Mesenchymal stem cell (in vitro differentiated cells and primary cell): ENCODE measurements at regions not wholly inside any gene's neighbourhood (a gene's known extent, or its start where the extent isn't known, plus 50 kb on each side); places are given as distances from the start of the nearest gene placed in this dataset.

Experiments used
- DNase-seq: peaks from one replicate; pipeline ENCODE4 v3.0.0-alpha.2; 2013
- H2AFZ ChIP-seq: one replicate; pipeline ENCODE4 v1.6.1; 2013; ENCODE audit warnings: low read depth, mild to moderate bottlenecking, control low read depth, inconsistent platforms, low read length, moderate library complexity
- H2AK5ac ChIP-seq: 2 replicates; pipeline ENCODE4 v1.6.1; 2013; ENCODE audit warnings: low read length, moderate library complexity, mild to moderate bottlenecking, inconsistent platforms; ENCODE audit not compliant: severe bottlenecking
- H2BK120ac ChIP-seq: one replicate; pipeline ENCODE4 v1.6.1; 2013; ENCODE audit warnings: low read depth, mild to moderate bottlenecking, inconsistent platforms, low read length, moderate library complexity
- H2BK12ac ChIP-seq, 2 experiments: one replicate each; pipeline ENCODE4 v1.6.1; 2013; ENCODE audit warnings: inconsistent platforms in 2 of 2, low read length in 2 of 2, mild to moderate bottlenecking in 2 of 2, moderate library complexity in 2 of 2, control low read depth in 1 of 2
- H2BK15ac ChIP-seq: one replicate; pipeline ENCODE4 v1.6.1; 2013; ENCODE audit warnings: mild to moderate bottlenecking, low read depth, inconsistent platforms; ENCODE audit not compliant: poor library complexity, severe bottlenecking
- H2BK5ac ChIP-seq: 2 replicates; pipeline ENCODE4 v1.6.1; 2013; ENCODE audit warnings: low read depth, mild to moderate bottlenecking, low read length, control low read depth, inconsistent platforms; ENCODE audit not compliant: poor library complexity, severe bottlenecking
- H3K14ac ChIP-seq, 2 experiments: one replicate each; pipeline ENCODE4 v1.6.1; 2013; ENCODE audit warnings: inconsistent platforms in 2 of 2, low read length in 2 of 2, control low read depth in 1 of 2, mild to moderate bottlenecking in 1 of 2, moderate library complexity in 1 of 2
- H3K18ac ChIP-seq, 2 experiments: one replicate each; pipeline ENCODE4 v1.6.1; 2013; ENCODE audit warnings: inconsistent platforms in 2 of 2, low read length in 2 of 2, control low read depth in 1 of 2, low read depth in 1 of 2, mild to moderate bottlenecking in 1 of 2
- H3K23ac ChIP-seq, 2 experiments: one replicate each; pipeline ENCODE4 v1.6.1; 2013; ENCODE audit warnings: inconsistent platforms in 2 of 2, low read length in 2 of 2, mild to moderate bottlenecking in 2 of 2, moderate library complexity in 2 of 2, control low read depth in 1 of 2
- H3K27ac ChIP-seq: 2 replicates; pipeline ENCODE4 v1.5.1; 2013; ENCODE audit warnings: mild to moderate bottlenecking, moderate library complexity, low read length, control low read depth, inconsistent platforms; ENCODE audit not compliant: poor library complexity, severe bottlenecking
- H3K27me3 ChIP-seq, 2 experiments: 2 replicates each; pipeline versions ENCODE4 v1.6.1 to v1.7.0; 2013; ENCODE audit warnings: low read length in 2 of 2, mild to moderate bottlenecking in 2 of 2, moderate library complexity in 2 of 2, control low read depth in 1 of 2, inconsistent platforms in 1 of 2; ENCODE audit not compliant: control insufficient read depth in 1 of 2, insufficient read depth in 1 of 2
- H3K36me3 ChIP-seq, 2 experiments: 2 replicates each; pipeline versions ENCODE4 v1.6.1 to v1.7.0; 2013; ENCODE audit warnings: low read length in 2 of 2, control low read depth in 1 of 2, inconsistent platforms in 1 of 2, low read depth in 1 of 2, mild to moderate bottlenecking in 1 of 2; ENCODE audit not compliant: insufficient read depth in 2 of 2, control insufficient read depth in 1 of 2
- H3K4ac ChIP-seq, 2 experiments: one replicate each; pipeline ENCODE4 v1.6.1; 2013; ENCODE audit warnings: inconsistent platforms in 2 of 2, low read length in 2 of 2, mild to moderate bottlenecking in 2 of 2, moderate library complexity in 2 of 2, control low read depth in 1 of 2, low read depth in 1 of 2
- H3K4me1 ChIP-seq: 2 replicates; pipeline ENCODE4 v1.6.1; 2013; ENCODE audit warnings: low read depth, low read length, control low read depth; ENCODE audit not compliant: control insufficient read depth, insufficient read depth
- H3K4me2 ChIP-seq: 2 replicates; pipeline ENCODE4 v1.6.1; 2013; ENCODE audit warnings: low read length, mild to moderate bottlenecking, inconsistent platforms; ENCODE audit not compliant: poor library complexity, severe bottlenecking
- H3K4me3 ChIP-seq, 2 experiments: 2 replicates each; pipeline versions ENCODE4 v1.5.1 to v1.7.0; 2013; ENCODE audit warnings: low read length in 2 of 2, mild to moderate bottlenecking in 2 of 2, control low read depth in 1 of 2, low read depth in 1 of 2; ENCODE audit not compliant: insufficient read depth in 1 of 2
- H3K79me1 ChIP-seq: replicated peaks from 2 replicates; pipeline ENCODE4 v1.6.1; 2013; ENCODE audit warnings: mild to moderate bottlenecking, control low read depth, low read length, inconsistent platforms; ENCODE audit not compliant: poor library complexity, severe bottlenecking
- H3K9ac ChIP-seq: 2 replicates; pipeline ENCODE4 v1.7.0; 2013; ENCODE audit warnings: mild to moderate bottlenecking, low read length, moderate library complexity
- H3K9me3 ChIP-seq: 2 replicates; pipeline ENCODE4 v1.7.0; 2013; ENCODE audit warnings: mild to moderate bottlenecking, low read length; ENCODE audit not compliant: control insufficient read depth
- H4K8ac ChIP-seq: one replicate; pipeline ENCODE4 v1.6.1; 2013; ENCODE audit warnings: inconsistent platforms, mild to moderate bottlenecking, low read length, moderate library complexity
- H4K91ac ChIP-seq: one replicate; pipeline ENCODE4 v1.6.1; 2013; ENCODE audit warnings: mild to moderate bottlenecking, low read length, inconsistent platforms
- WGBS: methylation state at CpG from one replicate; pipeline ENCODE4 v1.1.7; 2013; ENCODE audit warnings: mixed read lengths; 5-methylcytosine and 5-hydroxymethylcytosine counted together

DNA sequence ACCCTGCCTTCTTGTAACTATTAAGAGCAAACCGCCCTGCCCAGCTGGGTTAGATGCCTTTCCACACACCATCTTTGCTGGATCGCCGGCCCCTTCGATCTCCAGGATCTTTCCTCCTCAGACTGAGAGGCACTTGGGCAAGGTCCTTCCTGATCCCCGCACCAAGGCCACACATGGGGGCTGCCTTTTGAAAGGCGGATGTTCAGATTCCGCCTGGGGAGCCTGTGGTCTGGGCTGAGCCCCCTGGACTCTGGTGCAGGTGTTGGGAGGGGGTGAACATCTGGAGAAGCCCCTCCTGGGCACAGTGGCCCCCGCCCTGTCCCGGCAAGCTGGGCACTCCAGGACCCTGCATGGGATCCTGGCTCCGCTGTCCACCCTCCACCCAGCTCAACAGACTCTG, 135.4 kb upstream of the HDAC4 start:
- no peak overlapping the region for H2AK5ac ChIP-seq
- H3K27me3 ChIP-seq = peaks cover 0 to 65% of the 10 kb centered on the region in 2 experiments
- no peak overlapping the region for H2AFZ ChIP-seq
- no peak overlapping the region for H3K27ac ChIP-seq
- H3K36me3 ChIP-seq = no peaks in the 10 kb centered on the region
- 80% methylated on average over 9 of the region's 10 CpGs for WGBS
- no peak for DNase-seq
- H3K9me3 ChIP-seq = peaks cover 6% of the 10 kb centered on the region
- H4K91ac ChIP-seq = no peak overlapping the region
- H2BK15ac ChIP-seq = no peak overlapping the region
- H3K18ac ChIP-seq = no peak overlapping the region
- H3K9ac ChIP-seq = no peak overlapping the region
- H3K14ac ChIP-seq = no peak overlapping the region
- no peak overlapping the region for H2BK5ac ChIP-seq
- no peak overlapping the region for H3K4me3 ChIP-seq
- H3K79me1 ChIP-seq = no peaks in the 10 kb centered on the region
- H2BK120ac ChIP-seq = no peak overlapping the region
- no peak overlapping the region for H4K8ac ChIP-seq
- no peaks in the 10 kb centered on the region for H3K4me1 ChIP-seq
- H2BK12ac ChIP-seq = no peak overlapping the region
- H3K4ac ChIP-seq = no peak overlapping the region
- no peak overlapping the region for H3K23ac ChIP-seq
- no peak overlapping the region for H3K4me2 ChIP-seq

DNA sequence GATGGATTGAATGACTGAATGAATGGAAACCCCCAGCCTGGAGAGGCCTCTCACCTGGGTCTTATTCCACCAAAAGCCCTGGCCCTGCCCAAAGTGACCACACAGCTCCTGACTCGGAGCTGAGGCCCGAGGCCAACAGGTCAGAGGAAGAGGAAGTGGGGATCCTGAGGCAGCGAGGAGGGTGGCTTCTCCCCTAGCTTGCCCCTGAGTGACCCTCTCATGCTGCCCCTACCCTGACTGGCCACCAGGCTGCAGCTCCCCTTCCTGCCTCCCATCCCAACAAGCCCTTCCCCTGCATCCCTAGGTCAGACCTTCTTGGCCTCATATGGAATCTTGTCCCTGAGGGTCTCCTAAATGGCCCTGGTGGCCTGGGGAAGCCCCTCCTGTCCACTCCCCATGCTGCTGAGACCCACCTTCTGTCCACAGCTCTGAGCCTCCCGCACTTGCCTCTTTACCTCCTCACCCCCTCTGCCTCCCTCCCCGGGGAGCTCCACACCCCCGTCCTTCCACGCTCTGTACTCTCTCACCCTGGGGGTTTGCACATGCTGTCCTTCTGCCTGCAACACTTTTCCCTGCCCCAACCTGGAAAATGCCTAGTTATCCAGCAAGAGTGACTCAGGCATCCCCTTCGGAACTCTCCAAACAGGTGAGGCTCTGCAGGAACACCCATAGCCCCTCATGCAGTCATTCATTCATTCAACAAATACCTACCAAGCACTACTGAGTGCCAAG, 134.8 kb upstream of the HDAC4 start:
- no peak for DNase-seq
- Histone ChIP-seq H3K23ac (no peak overlapping the region), H2BK120ac (no peak overlapping the region), H3K9ac (no peak overlapping the region), H4K91ac (no peak overlapping the region), H3K36me3 (no peaks in the 10 kb centered on the region), H2AK5ac (no peak overlapping the region), H3K18ac (no peak overlapping the region), H3K4ac (no peak overlapping the region), H3K79me1 (no peaks in the 10 kb centered on the region), H2BK12ac (no peak overlapping the region), H4K8ac (no peak overlapping the region), H2AFZ (no peak overlapping the region), H3K27ac (no peak overlapping the region), H3K14ac (no peak overlapping the region), H2BK15ac (no peak overlapping the region), H2BK5ac (no peak overlapping the region), H3K4me3 (no peak overlapping the region), H3K9me3 (peaks cover 6% of the 10 kb centered on the region), H3K4me2 (no peak overlapping the region), H3K4me1 (no peaks in the 10 kb centered on the region), H3K27me3 (peaks cover 0 to 71% of the 10 kb centered on the region in 2 experiments)
- whole genome bisulfite sequencing = 87% methylated on average over 7 of the region's 8 CpGs

- no peak overlapping the region for H2AK5ac ChIP-seq
- H2BK15ac ChIP-seq = no peak overlapping the region
- H3K27ac ChIP-seq = no peak overlapping the region
- 76% methylated on average over 14 of the region's 14 CpGs for whole genome bisulfite sequencing
- H3K23ac ChIP-seq = no peak overlapping the region
- no peak overlapping the region for H2BK120ac ChIP-seq
- DNase-seq = no peak
- peaks cover 0 to 71% of the 10 kb centered on the region in 2 experiments for H3K27me3 ChIP-seq
- H2BK12ac ChIP-seq = no peak overlapping the region
- H2BK5ac ChIP-seq = no peak overlapping the region
- no peak overlapping the region for H4K8ac ChIP-seq
- H3K9me3 ChIP-seq = peaks cover 6% of the 10 kb centered on the region
- no peak overlapping the region for H4K91ac ChIP-seq
- H2AFZ ChIP-seq = no peak overlapping the region
- no peak overlapping the region for H3K9ac ChIP-seq
- no peak overlapping the region for H3K4me3 ChIP-seq
- H3K4me2 ChIP-seq = no peak overlapping the region
- H3K18ac ChIP-seq = no peak overlapping the region
- H3K4ac ChIP-seq = no peak overlapping the region
- H3K79me1 ChIP-seq = no peaks in the 10 kb centered on the region
- no peaks in the 10 kb centered on the region for H3K36me3 ChIP-seq
- H3K4me1 ChIP-seq = no peaks in the 10 kb centered on the region
- H3K14ac ChIP-seq = no peak overlapping the region
These were observed 134.0 kb upstream of the HDAC4 start for GRCh38 chr2:239534581-239535412.

GRCh38 chr2:239533569-239534316, 132.9 kb upstream of the HDAC4 start:
- Histone ChIP-seq H3K4me1 (no peaks in the 10 kb centered on the region), H2BK15ac (no peak overlapping the region), H3K79me1 (no peaks in the 10 kb centered on the region), H3K14ac (no peak overlapping the region), H4K91ac (no peak overlapping the region), H3K27me3 (peaks cover 0 to 68% of the 10 kb centered on the region in 2 experiments), H2AFZ (no peak overlapping the region), H3K4me2 (no peak overlapping the region), H4K8ac (no peak overlapping the region), H3K18ac (no peak overlapping the region), H3K4me3 (no peak overlapping the region), H3K36me3 (no peaks in the 10 kb centered on the region), H3K23ac (no peak overlapping the region), H2BK12ac (no peak overlapping the region), H3K9ac (no peak overlapping the region), H2BK120ac (no peak overlapping the region), H3K4ac (no peak overlapping the region), H2BK5ac (no peak overlapping the region), H3K27ac (no peak overlapping the region), H2AK5ac (no peak overlapping the region), H3K9me3 (peaks cover 6% of the 10 kb centered on the region)
- WGBS = 75% methylated on average over 9 of the region's 10 CpGs
- no peak for DNase-seq
